NB4 (cell line): ENCODE measurements at regions not wholly inside any gene's neighbourhood (a gene's known extent, or its start where the extent isn't known, plus 50 kb on each side); places are given as distances from the start of the nearest gene placed in this dataset.

Experiments
- DNase-seq: peaks from one replicate; pipeline ENCODE4 v3.0.0; 2010; ENCODE audit warnings: low read depth
- H3K4me3 ChIP-seq: one replicate; pipeline ENCODE4 v1.5.1; 2011; ENCODE audit warnings: mild to moderate bottlenecking, low read depth, low read length, moderate library complexity
- MYC ChIP-seq: IDR thresholded peaks from 2 replicates; pipeline ENCODE4 v1.6.1; 2011; ENCODE audit warnings: low read depth, low read length
- POLR2A ChIP-seq: IDR thresholded peaks from 2 replicates; pipeline ENCODE4 v1.6.1; 2011; ENCODE audit warnings: mild to moderate bottlenecking; ENCODE audit not compliant: insufficient read length; ENCODE audit errors: extremely low read depth
- TF ChIP-seq, protein P1 (sequence below): IDR thresholded peaks from one replicate; pipeline ENCODE4 v1.5.1; 2012; ENCODE audit warnings: low read depth, low read length
- TF ChIP-seq, protein P2 (sequence below): IDR thresholded peaks from 2 replicates; pipeline ENCODE4 v1.6.1; 2011; ENCODE audit warnings: low read depth, low read length

GRCh38 chr16:66272461-66272860, 94.0 kb upstream of the CDH5 start:
- TF ChIP-seq MYC: no peak
- TF ChIP-seq, protein P1, sequence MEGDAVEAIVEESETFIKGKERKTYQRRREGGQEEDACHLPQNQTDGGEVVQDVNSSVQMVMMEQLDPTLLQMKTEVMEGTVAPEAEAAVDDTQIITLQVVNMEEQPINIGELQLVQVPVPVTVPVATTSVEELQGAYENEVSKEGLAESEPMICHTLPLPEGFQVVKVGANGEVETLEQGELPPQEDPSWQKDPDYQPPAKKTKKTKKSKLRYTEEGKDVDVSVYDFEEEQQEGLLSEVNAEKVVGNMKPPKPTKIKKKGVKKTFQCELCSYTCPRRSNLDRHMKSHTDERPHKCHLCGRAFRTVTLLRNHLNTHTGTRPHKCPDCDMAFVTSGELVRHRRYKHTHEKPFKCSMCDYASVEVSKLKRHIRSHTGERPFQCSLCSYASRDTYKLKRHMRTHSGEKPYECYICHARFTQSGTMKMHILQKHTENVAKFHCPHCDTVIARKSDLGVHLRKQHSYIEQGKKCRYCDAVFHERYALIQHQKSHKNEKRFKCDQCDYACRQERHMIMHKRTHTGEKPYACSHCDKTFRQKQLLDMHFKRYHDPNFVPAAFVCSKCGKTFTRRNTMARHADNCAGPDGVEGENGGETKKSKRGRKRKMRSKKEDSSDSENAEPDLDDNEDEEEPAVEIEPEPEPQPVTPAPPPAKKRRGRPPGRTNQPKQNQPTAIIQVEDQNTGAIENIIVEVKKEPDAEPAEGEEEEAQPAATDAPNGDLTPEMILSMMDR: no peak
- no peak for TF ChIP-seq POLR2A
- TF ChIP-seq, protein P2, sequence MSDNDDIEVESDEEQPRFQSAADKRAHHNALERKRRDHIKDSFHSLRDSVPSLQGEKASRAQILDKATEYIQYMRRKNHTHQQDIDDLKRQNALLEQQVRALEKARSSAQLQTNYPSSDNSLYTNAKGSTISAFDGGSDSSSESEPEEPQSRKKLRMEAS: no peak
- DNase-seq: no peak
- H3K4me3 ChIP-seq: no peak overlapping the region

DNA sequence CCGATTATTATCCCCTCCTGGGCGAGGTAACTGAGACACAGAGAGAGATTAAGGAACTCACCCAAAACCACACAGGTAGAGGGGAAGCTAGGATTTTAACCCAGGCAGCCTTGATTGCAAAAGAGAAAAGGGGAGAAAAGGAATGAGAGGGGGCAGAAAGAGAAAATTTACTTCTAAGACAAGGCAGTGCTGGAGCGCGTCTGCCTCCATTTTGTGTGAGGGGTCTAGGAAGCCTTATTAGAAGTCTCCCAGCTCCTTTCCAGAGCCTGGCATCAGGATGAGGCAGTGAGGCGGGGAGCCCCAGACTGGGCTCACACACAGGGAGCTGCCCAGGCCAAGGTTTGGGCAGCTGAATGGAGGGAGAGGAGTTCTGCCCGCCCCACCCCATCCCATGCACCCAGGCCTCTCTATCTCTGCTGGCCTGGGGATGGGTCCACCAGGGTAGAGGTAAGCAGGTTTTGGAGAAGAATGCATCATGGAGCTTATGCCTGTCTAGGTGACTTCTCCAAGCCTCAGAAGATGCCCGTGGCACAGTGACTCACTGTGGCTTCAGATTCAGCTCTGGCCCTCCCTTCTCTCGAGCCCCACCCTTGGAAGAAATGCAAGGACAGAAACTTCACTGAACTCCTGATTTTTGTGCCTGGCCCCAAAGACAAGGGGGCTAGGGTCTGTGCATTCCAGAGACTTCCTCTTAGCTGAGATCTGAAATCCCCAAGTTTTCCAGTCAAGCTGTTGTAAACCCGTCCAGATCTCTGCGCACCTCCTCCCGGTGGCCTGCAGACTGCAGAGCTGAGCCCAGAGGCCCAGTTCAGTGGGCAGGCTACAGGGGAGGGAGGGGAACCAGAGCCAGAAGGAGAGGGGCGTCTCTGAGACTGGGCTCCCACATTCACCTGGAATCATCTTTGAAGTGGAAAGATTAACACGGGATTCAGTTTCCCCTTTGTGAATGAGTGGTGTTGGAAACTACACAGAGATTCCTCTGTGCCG, 95.1 kb upstream of the CDH5 start:
- H3K4me3 ChIP-seq: no peak overlapping the region
- DNase-seq: no peak
- TF ChIP-seq POLR2A (no peak), MYC (no peak)
- TF ChIP-seq, protein P1: no peak
- TF ChIP-seq, protein P2: no peak

DNA sequence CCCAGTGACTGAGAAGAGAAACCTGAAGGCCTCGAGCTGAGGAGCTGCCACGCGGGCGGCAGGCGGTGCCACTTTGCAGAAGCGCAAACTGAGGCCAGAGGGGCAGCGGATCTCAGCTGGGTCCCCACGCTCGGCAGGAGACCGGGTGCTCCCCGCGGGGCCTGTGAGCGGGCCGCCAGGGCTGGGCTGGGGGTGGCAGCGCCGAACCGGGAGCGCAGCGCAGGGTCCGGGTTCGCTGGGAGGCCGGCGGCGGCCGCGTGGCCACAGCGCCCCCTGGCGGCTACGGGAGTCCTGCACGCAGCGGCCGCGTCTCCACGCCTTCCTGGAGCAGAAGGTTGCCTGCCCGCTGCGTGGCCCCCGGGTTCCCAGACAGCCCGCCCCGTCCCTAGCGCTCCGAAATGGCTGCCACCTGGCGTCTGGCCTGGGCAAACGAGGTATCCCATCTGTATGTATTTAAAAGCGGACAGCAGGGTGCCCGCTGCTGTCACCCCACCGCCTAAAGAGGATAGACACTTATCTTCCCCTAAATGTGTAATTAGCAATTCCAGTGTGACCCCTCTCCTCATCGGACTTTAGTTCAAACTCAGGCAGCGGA, 96.1 kb upstream of the CDH5 start:
- TF ChIP-seq, protein P1: peak; percentile 75
- TF ChIP-seq MYC: no peak
- peak; percentile 79 for DNase-seq
- no peak overlapping the region for H3K4me3 ChIP-seq

DNA sequence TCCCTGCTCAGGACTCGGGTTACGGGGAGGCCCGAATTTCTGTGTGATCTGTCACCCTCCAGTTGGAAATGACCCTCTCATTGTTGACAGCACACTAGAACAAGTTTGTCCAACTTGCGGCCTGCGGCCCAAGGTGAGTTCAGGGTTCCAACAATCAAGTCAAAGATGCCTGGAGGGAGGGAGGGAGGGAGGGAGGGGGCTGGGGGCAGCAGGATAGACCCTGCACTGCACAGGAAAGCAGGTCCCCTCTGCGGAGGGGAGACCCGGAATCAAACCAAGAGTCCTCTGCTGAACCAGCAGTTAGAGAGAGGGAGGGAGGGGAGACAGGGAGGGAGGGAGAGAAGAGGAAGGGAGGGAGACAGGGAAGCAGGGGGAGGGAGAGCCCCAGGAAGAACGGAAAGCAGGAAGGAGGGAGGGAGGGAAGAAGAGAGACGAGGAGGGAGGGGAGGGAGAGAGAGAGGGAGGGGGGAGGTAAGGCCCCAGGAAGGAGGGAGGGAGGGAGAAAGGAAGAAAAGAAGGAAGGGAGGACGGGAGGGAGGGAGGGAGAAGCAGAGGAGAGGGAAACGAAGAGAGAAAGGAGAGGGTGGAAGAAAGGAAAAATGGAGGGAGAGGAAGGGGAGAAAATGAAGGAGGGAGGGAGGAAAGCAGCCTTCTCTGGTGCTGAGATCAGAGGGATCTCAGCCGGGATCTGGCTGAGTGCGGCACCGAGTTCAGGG, 96.7 kb upstream of the CDH5 start:
- TF ChIP-seq, protein P2: no peak
- TF ChIP-seq, protein P1: no peak
- no peak for TF ChIP-seq MYC
- TF ChIP-seq POLR2A: no peak
- no peak for DNase-seq
- H3K4me3 ChIP-seq: no peak overlapping the region

DNA sequence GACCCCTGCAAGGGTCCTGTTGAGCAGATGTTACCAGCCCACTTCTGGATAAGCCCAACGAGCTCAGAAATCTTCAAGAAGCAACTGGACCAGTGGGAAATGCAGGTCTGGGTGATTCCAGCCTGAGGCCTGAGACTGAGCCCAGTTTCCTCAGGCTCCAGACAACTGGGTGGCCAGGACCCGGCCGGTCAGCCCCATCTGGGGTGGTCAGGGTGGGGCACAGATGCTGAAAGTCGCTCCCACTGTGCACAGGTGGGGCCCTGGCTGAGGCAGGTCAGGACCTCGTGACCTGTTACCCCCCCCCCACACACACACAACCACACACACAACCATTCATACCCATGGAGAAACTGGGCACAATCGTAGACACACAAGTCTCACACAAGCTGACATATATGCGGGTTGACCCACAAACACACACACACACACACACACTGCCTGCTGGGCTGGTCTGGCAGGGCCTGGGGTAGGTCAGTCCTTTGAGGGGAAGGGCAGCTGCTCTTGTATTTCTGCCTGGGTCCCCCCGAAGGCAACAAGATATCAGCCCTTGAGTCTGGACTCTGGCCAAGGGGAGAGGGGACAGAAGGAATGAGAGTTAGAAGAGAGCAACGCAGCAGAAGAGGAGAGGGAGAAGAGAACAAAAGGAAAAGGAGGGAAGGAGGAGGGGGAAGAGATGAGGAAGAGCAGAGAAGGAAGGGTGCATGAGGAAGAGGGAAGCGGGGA, 99.0 kb upstream of the CDH5 start:
- TF ChIP-seq, protein P1: no peak
- TF ChIP-seq POLR2A: no peak
- no peak for TF ChIP-seq MYC
- TF ChIP-seq, protein P2: no peak
- no peak overlapping the region for H3K4me3 ChIP-seq
- DNase-seq: no peak
